Lower leg skin (tissue), 3 donors: ENCODE measurements at regions not wholly inside any gene's neighbourhood (a gene's known extent, or its start where the extent isn't known, plus 50 kb on each side); places are given as distances from the start of the nearest gene placed in this dataset.

Experiments used
- CTCF ChIP-seq, 3 donors: fragments of 450-650 bp; IDR thresholded peaks; one replicate each; pipeline ENCODE4 v1.5.1; 2016; ENCODE audit warnings: antibody characterized with exemption in 3 of 3, mild to moderate bottlenecking in 3 of 3, moderate library complexity in 2 of 3
- POLR2A ChIP-seq, 2 donors: fragments of 450-650 bp; IDR thresholded peaks; one replicate each; pipeline ENCODE4 v1.6.1; 2016 to 2017; ENCODE audit warnings: antibody characterized with exemption in 2 of 2, mild to moderate bottlenecking in 1 of 2, moderate library complexity in 1 of 2

- TF ChIP-seq CTCF (IDR thresholded peaks at IDR 0.05) (no peak), POLR2A (IDR thresholded peaks at IDR 0.05) (no peak)
These were observed 582.3 kb upstream of the DIPK2B start for GRCh38 chrX:45783002-45783401.
